HG02678 (cell line): ENCODE measurements at regions not wholly inside any gene's neighbourhood (a gene's known extent, or its start where the extent isn't known, plus 50 kb on each side); places are given as distances from the start of the nearest gene placed in this dataset.
"Not testable (repeated sequence)": the region's sequence is repeated elsewhere in the genome, so short reads cannot be mapped to it uniquely, and the experiment has no call there.

Experiments
- ATAC-seq: cut with Tn5 transposase; IDR thresholded peaks from one replicate; pipeline ENCODE4 v1.9.1; 2021; ENCODE audit warnings: mild to moderate bottlenecking, moderate library complexity; ENCODE audit not compliant: unreplicated experiment

GRCh38 chr14:24744641-24745040, 110.7 kb upstream of the GZMB start:
- ATAC-seq = no peak

DNA sequence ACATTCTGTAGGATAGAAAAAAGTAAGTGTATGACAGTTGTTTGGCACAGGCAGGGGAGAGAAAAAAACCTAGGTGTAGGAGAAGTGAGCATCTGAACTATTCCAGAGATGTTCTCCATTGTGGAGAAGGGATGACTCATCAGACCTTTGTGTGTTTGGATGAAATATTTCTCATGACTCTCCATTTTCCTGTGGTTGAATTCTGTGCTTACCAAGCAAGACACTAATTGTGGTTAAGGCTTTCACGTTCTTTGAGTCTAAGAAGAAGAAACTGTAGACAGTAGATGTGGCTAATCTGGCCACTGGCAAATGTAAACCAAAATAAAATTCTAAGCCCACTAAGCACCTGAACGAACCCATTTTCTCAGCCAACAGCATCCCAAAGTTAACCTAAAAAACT, 107.9 kb upstream of the GZMB start:
- no peak for ATAC-seq

GRCh38 chr14:24735984-24736630, 102.1 kb upstream of the GZMB start:
- ATAC-seq = no peak

- ATAC-seq = no peak
Measured at GRCh38 chr14:24734917-24735500, 101.0 kb upstream of the GZMB start.

DNA sequence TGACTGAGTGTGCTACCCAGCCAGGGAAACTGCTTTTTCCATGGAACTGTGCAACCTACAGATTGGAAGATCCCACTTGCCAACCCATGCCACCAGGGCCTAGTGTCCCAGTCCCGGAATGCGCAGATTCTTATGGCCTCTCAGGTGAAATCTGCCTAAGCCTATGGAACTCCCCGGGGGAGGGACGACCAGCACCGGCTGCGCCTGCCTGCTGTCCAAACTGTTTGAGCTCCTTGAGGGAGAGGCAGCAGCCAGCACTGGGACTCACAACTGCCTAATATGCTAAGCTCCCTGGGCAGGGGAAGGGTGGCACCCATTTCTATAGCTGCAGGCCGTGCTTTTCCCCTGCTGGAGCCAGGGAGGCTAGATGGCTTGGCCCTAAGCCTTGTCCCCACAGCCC, 92.5 kb upstream of the GZMB start:
- ATAC-seq = no peak

DNA sequence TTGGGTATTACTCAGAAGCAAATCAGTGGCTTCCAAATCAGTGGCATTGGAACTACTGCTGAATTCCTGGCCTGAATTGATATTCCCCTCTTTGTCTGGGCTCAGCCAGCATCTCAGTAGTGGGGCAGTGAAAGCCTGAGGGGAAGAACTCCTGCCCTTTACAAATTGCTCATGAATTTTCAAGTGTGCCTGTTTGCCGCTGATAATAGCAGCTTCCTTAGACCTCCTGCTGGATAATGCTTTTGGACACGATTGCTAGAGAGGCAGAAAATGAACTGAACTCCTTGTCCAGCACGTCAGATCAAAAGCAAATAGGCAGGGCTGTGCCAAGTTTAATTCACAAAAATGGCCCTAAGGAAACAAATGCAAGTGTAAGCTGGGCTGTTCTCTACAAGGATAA, 91.3 kb upstream of the GZMB start:
- no peak for ATAC-seq

DNA sequence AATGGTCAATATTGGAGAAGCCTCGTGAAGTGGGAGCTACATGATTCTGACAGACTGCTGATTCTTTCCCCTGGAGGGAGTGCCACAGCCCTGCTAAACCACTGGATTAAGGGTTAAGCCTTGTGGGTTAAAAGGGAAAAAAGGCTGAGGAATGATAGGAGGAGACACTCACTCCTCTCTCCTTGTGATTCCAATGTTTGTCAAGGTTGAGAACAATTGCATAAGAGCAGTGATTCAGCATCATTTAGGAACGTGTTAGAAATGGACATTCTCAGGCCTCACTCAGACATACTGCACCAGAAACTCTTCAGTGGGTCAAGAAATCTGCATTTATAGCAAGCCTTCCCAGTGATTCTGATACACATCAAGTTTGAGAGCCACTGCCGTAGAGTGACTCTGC, 87.8 kb upstream of the GZMB start:
- ATAC-seq = no peak

- ATAC-seq = no peak
Measured at GRCh38 chr14:24715239-24715638, 81.2 kb upstream of the GZMB start.

DNA sequence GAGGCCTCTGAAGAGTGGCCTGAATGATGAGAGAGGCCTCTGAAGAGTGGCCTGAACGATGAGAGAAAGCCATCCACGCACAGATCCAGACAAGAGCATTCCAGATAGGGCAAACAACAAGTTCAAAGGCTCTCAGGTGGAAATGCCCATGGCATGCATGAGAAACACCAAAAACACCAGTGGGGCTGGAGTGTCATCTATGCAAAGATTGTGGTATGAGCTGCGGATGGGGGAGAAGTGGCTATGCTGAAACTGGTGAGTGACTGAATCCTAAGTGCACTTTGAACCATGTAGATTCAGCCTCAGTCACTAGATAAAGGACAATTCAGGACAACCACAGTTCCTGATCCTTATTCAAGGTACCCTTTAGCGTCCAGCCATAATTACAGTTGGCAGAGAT, 79.4 kb upstream of the GZMB start:
- peak; percentile 83 for ATAC-seq

- peak; percentile 29 for ATAC-seq
Measured at GRCh38 chr14:24712909-24713308, 78.9 kb upstream of the GZMB start.

DNA sequence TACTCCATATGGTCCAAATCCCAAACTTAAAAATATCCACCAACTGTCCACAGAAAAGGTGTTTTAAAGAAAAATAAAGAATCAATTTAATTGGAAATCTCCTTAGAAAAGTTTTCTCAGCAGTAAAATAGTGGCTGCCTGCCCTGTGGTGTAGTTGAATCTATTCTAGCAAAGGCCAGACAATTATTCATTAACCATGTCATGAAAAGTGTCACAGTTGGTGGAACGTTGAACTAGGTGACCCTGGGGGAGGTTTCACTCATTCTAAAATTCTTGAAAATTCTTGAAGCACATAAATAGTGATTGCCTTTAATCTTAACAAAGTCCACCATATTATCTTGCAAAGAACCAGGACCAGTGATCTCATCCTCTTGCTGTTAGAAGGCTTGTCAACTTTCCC, 78.4 kb upstream of the GZMB start:
- ATAC-seq = peak; percentile 26

DNA sequence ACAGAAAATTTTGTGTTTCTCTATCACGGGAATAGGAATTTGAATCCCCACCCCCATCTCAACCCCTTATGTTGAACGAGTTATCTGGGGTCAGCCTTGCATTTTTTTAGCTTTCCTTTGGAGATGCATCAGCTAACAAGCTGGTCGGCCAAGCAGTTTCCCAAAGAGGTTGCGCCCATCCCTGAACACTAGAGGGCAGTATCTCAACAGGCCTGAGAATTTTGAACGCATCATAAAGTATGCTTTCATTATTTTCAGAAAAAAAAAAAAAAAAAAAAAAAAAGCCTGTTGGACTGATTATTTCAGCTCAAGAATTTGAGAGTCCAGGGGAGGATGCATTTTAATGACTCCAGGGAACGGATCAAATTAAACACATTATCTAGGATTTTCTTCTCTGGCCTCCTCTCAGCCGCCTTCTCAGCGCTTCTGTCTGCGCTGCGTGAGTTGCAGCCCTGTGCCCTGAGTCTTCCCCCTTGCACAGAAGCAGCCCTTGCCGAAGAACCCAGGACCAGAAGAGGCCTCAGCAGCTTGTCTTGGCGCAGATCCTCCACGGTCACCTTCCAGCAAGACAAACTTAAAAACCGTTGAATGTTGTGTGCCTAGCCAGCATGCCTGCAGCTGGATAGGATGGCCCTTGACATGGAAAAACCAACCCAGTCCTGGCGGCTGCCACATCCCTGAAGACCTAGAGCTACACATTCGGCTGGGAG, 76.6 kb upstream of the GZMB start:
- ATAC-seq = no peak

- no peak for ATAC-seq
Measured at GRCh38 chr14:24708684-24709083, 74.7 kb upstream of the GZMB start.

DNA sequence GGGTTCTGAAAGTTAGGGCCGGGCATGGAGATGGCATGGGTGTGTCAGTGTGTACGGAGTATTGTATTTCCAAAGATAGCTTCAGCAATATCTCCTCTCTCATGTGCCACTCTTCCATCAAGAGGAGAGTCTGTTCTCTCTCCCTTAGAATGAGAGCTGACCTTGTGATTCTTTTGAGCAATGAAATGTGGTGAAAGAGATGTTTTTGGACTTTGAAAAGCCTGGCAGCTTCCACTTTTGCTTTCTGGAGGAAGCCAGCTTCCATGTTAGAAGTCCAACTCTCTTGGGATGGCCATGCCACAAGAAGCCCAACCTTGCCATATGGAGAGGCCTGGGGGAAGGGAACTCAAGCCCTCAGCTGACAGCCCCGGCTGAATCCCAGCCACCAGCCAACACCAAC, 72.4 kb upstream of the GZMB start:
- ATAC-seq = no peak

- ATAC-seq = peak; percentile 88
Measured at GRCh38 chr14:24705840-24706239, 71.8 kb upstream of the GZMB start.

DNA sequence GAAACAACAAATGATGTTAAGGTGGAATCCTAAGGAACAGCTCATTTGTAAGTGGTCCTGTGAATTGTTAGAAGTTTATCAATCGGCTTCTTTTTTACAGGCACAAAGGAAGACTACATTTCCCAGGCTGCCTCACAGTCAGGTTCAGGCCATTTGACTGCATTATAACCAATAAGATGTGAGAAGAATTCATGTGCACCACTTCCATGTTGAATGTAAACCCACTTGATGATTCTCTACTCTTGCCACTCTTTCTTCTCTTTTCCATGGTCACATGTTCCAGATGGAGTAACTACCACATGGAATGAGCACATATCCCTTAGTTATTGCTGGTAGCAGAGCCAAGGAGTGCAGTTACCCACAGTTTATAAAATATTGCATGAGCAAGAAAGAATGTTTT, 67.1 kb upstream of the GZMB start:
- no peak for ATAC-seq

DNA sequence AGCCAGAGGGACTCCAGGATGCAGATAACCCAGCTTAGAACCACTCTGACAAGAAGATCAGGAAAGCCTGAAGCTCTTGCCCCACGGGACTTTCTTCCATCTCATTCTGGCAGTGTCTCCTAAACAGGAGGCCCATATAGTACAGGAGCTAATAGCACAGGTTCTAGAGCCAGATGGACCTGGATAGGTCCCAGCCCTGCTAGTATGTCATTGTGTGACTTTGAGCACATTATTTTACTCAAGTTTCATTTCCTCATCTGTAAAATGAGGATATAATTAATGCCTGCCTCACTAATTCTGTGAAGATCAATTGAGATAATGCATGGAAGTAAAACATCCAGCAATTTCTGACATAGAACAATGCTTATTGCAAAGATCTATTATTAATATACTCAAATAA, 66.5 kb upstream of the GZMB start:
- ATAC-seq = no peak

DNA sequence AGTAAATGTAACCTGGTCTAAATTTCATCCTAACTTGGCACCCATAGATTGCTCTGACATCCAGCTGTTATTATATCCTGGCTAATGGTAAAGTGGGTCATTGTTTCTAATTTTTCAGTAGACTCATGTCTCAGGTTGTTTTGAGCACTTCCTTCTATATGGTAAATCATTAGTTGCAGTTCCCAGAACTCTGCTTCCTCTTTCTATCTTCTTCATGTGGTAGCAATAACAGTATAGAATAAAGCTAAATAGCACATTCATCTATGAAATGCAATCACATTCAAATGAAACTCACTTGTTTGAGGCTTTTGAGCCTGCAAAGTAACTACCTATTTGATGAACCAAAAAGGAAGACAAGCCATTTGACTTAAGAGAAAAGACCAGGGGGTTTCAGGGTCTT, 65.1 kb upstream of the GZMB start:
- no peak for ATAC-seq

DNA sequence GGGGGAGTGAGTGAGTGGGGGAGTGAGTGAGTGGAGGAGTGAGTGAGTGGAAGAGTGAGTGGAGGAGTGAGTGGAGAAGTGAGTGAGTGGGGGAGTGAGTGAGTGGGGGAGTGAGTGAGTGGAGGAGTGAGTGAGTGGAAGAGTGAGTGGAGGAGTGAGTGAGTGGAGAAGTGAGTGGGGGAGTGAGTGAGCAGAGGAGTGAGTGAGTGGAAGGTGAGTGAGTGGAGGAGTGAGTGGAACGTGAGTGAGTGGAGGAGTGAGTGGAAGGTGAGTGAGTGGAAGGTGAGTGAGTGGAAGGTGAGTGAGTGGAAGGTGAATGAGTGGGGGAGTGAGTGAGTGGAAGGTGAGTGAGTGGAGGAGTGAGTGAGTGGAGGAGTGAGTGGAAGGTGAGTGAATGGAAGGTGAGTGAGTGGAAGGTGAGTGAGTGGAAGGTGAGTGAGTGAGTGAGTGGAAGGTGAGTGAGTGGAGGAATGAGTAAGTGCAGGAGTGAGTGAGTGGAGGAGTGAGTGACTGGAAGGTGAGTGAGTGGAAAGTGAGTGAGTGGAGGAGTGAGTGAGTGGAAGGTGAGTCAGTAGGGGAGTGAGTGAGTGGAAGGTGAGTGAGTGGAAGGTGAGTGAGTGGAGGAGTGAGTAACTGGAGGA, 62.4 kb upstream of the GZMB start:
- not testable (repeated sequence) for ATAC-seq

DNA sequence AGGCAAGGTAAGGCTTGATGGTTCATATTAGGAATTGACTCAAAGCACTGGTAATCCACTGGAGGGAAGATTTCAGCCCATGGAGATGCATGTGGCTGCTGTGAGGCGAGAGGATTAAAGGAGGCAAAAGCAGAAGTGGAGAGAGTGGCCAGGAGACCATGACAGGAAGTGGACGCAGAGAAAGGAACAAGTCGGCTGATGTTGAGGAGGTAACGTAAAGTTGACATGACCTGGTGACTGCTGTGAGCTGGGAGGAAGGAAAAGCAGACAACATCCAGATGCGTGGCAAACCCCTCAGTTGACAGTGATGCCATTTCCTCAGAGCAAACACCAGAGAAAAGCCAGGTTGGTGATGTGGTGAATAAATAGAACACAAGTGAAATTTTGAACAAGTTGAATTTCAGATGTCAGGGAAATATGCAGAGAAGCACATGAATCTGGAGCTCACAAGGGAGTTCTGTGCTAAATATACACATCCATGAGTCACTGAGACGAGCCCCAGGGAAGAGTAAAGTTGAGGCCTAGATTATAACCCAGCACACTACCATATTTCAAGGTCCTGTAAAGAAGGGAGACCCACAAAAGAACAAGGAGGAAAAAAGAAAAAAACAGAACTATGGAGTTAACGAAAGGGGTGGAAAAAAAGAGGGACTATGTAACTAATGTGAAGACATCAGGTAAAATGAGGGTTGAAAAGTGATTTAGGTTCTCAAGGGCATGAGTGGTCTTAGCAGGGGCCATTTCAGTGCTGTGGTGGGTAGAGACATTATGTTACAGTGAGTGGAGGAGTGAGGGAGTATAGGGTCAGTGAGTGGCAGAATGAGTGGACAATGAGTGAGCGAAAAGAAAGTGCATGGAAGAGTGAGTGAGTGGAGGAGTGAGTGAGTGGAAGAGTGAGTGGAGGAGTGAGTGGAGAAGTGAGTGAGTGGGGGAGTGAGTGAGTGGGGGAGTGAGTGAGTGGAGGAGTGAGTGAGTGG, 61.6 kb upstream of the GZMB start:
- ATAC-seq = no peak

GRCh38 chr14:24694680-24695079, 60.7 kb upstream of the GZMB start:
- no peak for ATAC-seq
